H9 (cell line): ENCODE measurements at regions not wholly inside any gene's neighbourhood (a gene's known extent, or its start where the extent isn't known, plus 50 kb on each side); places are given as distances from the start of the nearest gene placed in this dataset.

Experiments
- DNase-seq: peaks from one replicate; pipeline ENCODE4 v3.0.0-alpha.2; 2017
- H2AFZ ChIP-seq: one replicate; pipeline ENCODE4 v1.6.1; 2013; ENCODE audit warnings: mild to moderate bottlenecking, low read length, control low read depth, moderate library complexity
- H2AK5ac ChIP-seq: 2 replicates; pipeline ENCODE4 v1.6.1; 2013; ENCODE audit warnings: low read length, control low read depth, mixed read lengths; ENCODE audit not compliant: insufficient read length
- H2BK120ac ChIP-seq: one replicate; pipeline ENCODE4 v1.6.1; 2013; ENCODE audit warnings: low read depth, mild to moderate bottlenecking, low read length, control low read depth, inconsistent platforms; ENCODE audit not compliant: poor library complexity, severe bottlenecking
- H2BK12ac ChIP-seq: 2 replicates; pipeline ENCODE4 v1.6.1; 2013; ENCODE audit warnings: low read length, control low read depth, mixed read lengths, low read depth; ENCODE audit not compliant: insufficient read length
- H2BK15ac ChIP-seq: 2 replicates; pipeline ENCODE4 v1.6.1; 2013; ENCODE audit warnings: low read depth, low read length, control low read depth
- H2BK20ac ChIP-seq: one replicate; pipeline ENCODE4 v1.6.1; 2013; ENCODE audit warnings: low read depth, mild to moderate bottlenecking, low read length, control low read depth, inconsistent platforms; ENCODE audit not compliant: poor library complexity, severe bottlenecking
- H2BK5ac ChIP-seq: 2 replicates; pipeline ENCODE4 v1.6.1; 2013; ENCODE audit warnings: low read length, control low read depth, mixed read lengths; ENCODE audit not compliant: insufficient read length
- H3K14ac ChIP-seq: 2 replicates; pipeline ENCODE4 v1.6.1; 2013; ENCODE audit warnings: low read length, control low read depth; ENCODE audit not compliant: insufficient read depth
- H3K18ac ChIP-seq: 2 replicates; pipeline ENCODE4 v1.6.1; 2013; ENCODE audit warnings: low read depth, mild to moderate bottlenecking, mixed read lengths, low read length, control low read depth; ENCODE audit not compliant: insufficient read length
- H3K23ac ChIP-seq: 2 replicates; pipeline ENCODE4 v1.6.1; 2013; ENCODE audit warnings: low read length, control low read depth, mixed read lengths, low read depth; ENCODE audit not compliant: insufficient read length
- H3K23me2 ChIP-seq: 2 replicates; pipeline ENCODE4 v1.6.1; 2013; ENCODE audit warnings: low read depth, mild to moderate bottlenecking, mixed read lengths, low read length, control low read depth; ENCODE audit not compliant: insufficient read length, poor library complexity, severe bottlenecking
- H3K27ac ChIP-seq: 2 replicates; pipeline ENCODE4 v1.5.1; 2013; ENCODE audit warnings: low read length, control low read depth, mixed read lengths, low read depth; ENCODE audit not compliant: insufficient read length
- H3K27me3 ChIP-seq: 2 replicates; pipeline ENCODE4 v1.6.1; 2013; ENCODE audit warnings: low read length, control low read depth, inconsistent platforms; ENCODE audit not compliant: insufficient read depth
- H3K4ac ChIP-seq: 2 replicates; pipeline ENCODE4 v1.6.1; 2013; ENCODE audit warnings: low read depth, mild to moderate bottlenecking, control low read depth, inconsistent platforms, low read length, moderate library complexity
- H3K4me1 ChIP-seq: 2 replicates; pipeline ENCODE4 v1.6.1; 2013; ENCODE audit warnings: low read length, control low read depth, inconsistent platforms; ENCODE audit not compliant: insufficient read depth
- H3K4me2 ChIP-seq: 2 replicates; pipeline ENCODE4 v1.6.1; 2013; ENCODE audit warnings: low read length, control low read depth, mixed read lengths; ENCODE audit not compliant: insufficient read length, insufficient read depth
- H3K56ac ChIP-seq: 2 replicates; pipeline ENCODE4 v1.6.1; 2013; ENCODE audit warnings: low read depth, mild to moderate bottlenecking, mixed read lengths, low read length, control low read depth; ENCODE audit not compliant: insufficient read length
- H3K79me1 ChIP-seq: 2 replicates; pipeline ENCODE4 v1.6.1; 2013; ENCODE audit warnings: low read depth, mild to moderate bottlenecking, moderate library complexity, low read length, control low read depth, inconsistent platforms; ENCODE audit not compliant: insufficient read depth, poor library complexity, severe bottlenecking
- H3K79me2 ChIP-seq: 2 replicates; pipeline ENCODE4 v1.6.1; 2013; ENCODE audit warnings: low read length, control low read depth, inconsistent platforms; ENCODE audit not compliant: insufficient read depth
- H3K9ac ChIP-seq: 2 replicates; pipeline ENCODE4 v1.6.1; 2013; ENCODE audit warnings: low read length, control low read depth, mixed read lengths; ENCODE audit not compliant: insufficient read length; ENCODE audit errors: extremely low read depth
- H3K9me3 ChIP-seq: one replicate; pipeline ENCODE4 v1.6.1; 2013; ENCODE audit warnings: low read depth, low read length, inconsistent platforms; ENCODE audit not compliant: control insufficient read depth
- H3T11ph ChIP-seq: one replicate; pipeline ENCODE4 v1.6.1; 2013; ENCODE audit warnings: mild to moderate bottlenecking, low read length, control low read depth, inconsistent platforms
- H4K20me1 ChIP-seq: one replicate; pipeline ENCODE4 v1.6.1; 2013; ENCODE audit not compliant: control insufficient read depth, insufficient read length, insufficient read depth
- H4K5ac ChIP-seq: 2 replicates; pipeline ENCODE4 v1.6.1; 2013; ENCODE audit warnings: low read depth, mild to moderate bottlenecking, mixed read lengths, low read length, control low read depth; ENCODE audit not compliant: insufficient read length
- H4K8ac ChIP-seq: replicated peaks from 2 replicates; pipeline ENCODE4 v1.6.1; 2013; ENCODE audit warnings: low read length, control low read depth, mixed read lengths, low read depth; ENCODE audit not compliant: insufficient read length
- H4K91ac ChIP-seq: 2 replicates; pipeline ENCODE4 v1.6.1; 2013; ENCODE audit warnings: low read depth, mild to moderate bottlenecking, moderate library complexity, mixed read lengths, low read length, control low read depth; ENCODE audit not compliant: insufficient read length
- H3K27ac Mint-ChIP-seq, 3 experiments: 2 replicates in 2 of 3; 3 replicates in 1 of 3; pipeline ENCODE4 v1.8.0; 2020 to 2021; ENCODE audit warnings: mixed read lengths in 3 of 3, mild to moderate bottlenecking in 1 of 3, moderate library complexity in 1 of 3
- H3K27me3 Mint-ChIP-seq: 2 replicates; pipeline ENCODE4 v1.8.0; 2021; ENCODE audit warnings: low read depth, mild to moderate bottlenecking, moderate library complexity, mixed read lengths
- H3K36me3 Mint-ChIP-seq, 3 experiments: 2 replicates in 2 of 3; 3 replicates in 1 of 3; pipeline ENCODE4 v1.8.0; 2020 to 2021; ENCODE audit warnings: low read depth in 3 of 3, mixed read lengths in 3 of 3; ENCODE audit not compliant: insufficient read depth in 1 of 3
- H3K4me1 Mint-ChIP-seq, 2 experiments: 2 replicates each; pipeline ENCODE4 v1.8.0; 2020; ENCODE audit warnings: mixed read lengths in 2 of 2
- H3K4me3 Mint-ChIP-seq, 2 experiments: 2 replicates in 1 of 2; 3 replicates in 1 of 2; pipeline ENCODE4 v1.8.0; 2020 to 2021; ENCODE audit warnings: mild to moderate bottlenecking in 2 of 2, mixed read lengths in 2 of 2, moderate library complexity in 1 of 2
- H3K9me3 Mint-ChIP-seq, 2 experiments: 2 replicates in 1 of 2; 3 replicates in 1 of 2; pipeline ENCODE4 v1.8.0; 2020; ENCODE audit warnings: mild to moderate bottlenecking in 2 of 2, mixed read lengths in 2 of 2, moderate library complexity in 1 of 2
- CTCF ChIP-seq: fragments of 200-600 bp; sonication (generic); conservative IDR thresholded peaks from 3 replicates; pipeline ENCODE4 v1.8.0; 2021; ENCODE audit warnings: antibody characterized with exemption, mild to moderate bottlenecking
- WGBS: extraction: QIAGEN DNeasy Blood & Tissue Kit; methylation state at CpG from one replicate; pipeline ENCODE4 v1.1.7; 2013; ENCODE audit warnings: missing lambda C conversion rate, low lambda C conversion rate, mixed read lengths; ENCODE audit not compliant: insufficient read length; ENCODE audit errors: extremely low coverage; 5-methylcytosine and 5-hydroxymethylcytosine counted together

- no peak overlapping the region for H3K18ac ChIP-seq
- no peak overlapping the region for H3K56ac ChIP-seq
- no peak overlapping the region for H2BK120ac ChIP-seq
- no peaks in the 10 kb centered on the region; the same call in 1 of the 2 replicates for H3K79me2 ChIP-seq
- no peak overlapping the region for H3K9ac ChIP-seq
- no peak overlapping the region for H3K27ac ChIP-seq
- H4K8ac ChIP-seq: no peak overlapping the region
- no peak overlapping the region for H2BK12ac ChIP-seq
- H2BK15ac ChIP-seq: no peak overlapping the region
- no peak overlapping the region for H2BK20ac ChIP-seq
- H4K91ac ChIP-seq: no peak overlapping the region
- H3K9me3 ChIP-seq: no peaks in the 10 kb centered on the region
- H4K20me1 ChIP-seq: no peaks in the 10 kb centered on the region
- TF ChIP-seq CTCF: no peak
- H2BK5ac ChIP-seq: no peak overlapping the region
- H3K9me3 Mint-ChIP-seq: no peaks in the 10 kb centered on the region
- no peak overlapping the region for H3K4me3 Mint-ChIP-seq
- no CpG with 5 or more reads among the region's 1 CpG for WGBS
- no peak overlapping the region for H2AK5ac ChIP-seq
- no peak overlapping the region for H3K23ac ChIP-seq
- H3T11ph ChIP-seq: no peak overlapping the region
- no peak overlapping the region for H2AFZ ChIP-seq
- H3K23me2 ChIP-seq: no peaks in the 10 kb centered on the region
- peak overlapping the region in 1 of 3 experiments; percentile 40; a peak in 2 of 7 replicates for H3K27ac Mint-ChIP-seq
- H3K36me3 Mint-ChIP-seq: peaks cover 0 to 3% (median 0%) of the 10 kb centered on the region in 3 experiments; a peak in 3 of 7 replicates
- no peaks in the 10 kb centered on the region for H3K4me1 ChIP-seq
- no peaks in the 10 kb centered on the region for H3K27me3 ChIP-seq
- H3K79me1 ChIP-seq: no peaks in the 10 kb centered on the region
- H3K4me1 Mint-ChIP-seq: peaks cover 8 to 15% of the 10 kb centered on the region in 2 experiments
- H3K4me2 ChIP-seq: no peak overlapping the region
- H3K27me3 Mint-ChIP-seq: no peaks in the 10 kb centered on the region
- no peak overlapping the region for H4K5ac ChIP-seq
- H3K4ac ChIP-seq: no peak overlapping the region
- H3K14ac ChIP-seq: no peak overlapping the region
- DNase-seq: no peak
Observed at GRCh38 chr22:25364281-25364680, 144.8 kb downstream of the CRYBB2 start.
